ENCODE measurements at regions not wholly inside any gene's neighbourhood (a gene's known extent, or its start where the extent isn't known, plus 50 kb on each side); places are given as distances from the start of the nearest gene placed in this dataset.
"Not testable (repeated sequence)": the region's sequence is repeated elsewhere in the genome, so short reads cannot be mapped to it uniquely, and the experiment has no call there.

DNA sequence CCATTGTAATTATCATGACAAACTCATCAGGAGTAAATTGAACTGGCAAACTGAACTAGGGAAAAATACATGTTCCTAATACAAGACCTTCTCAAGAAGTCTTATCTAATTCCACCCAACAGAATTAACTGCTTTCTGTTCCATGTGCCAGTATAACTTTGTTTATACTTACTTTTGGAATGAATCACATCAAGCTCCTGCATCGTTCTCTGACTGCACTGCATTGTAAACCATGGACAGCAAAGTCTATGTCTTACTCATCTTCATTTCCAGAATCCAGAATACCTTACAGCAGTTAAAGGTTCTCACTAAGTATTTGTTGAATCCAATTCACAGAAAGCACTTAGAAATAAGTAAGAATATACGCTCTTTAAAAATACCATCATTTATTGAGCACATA is 102.8 kb downstream of the PLK2 start:
- no peak for DNase-seq

DNA sequence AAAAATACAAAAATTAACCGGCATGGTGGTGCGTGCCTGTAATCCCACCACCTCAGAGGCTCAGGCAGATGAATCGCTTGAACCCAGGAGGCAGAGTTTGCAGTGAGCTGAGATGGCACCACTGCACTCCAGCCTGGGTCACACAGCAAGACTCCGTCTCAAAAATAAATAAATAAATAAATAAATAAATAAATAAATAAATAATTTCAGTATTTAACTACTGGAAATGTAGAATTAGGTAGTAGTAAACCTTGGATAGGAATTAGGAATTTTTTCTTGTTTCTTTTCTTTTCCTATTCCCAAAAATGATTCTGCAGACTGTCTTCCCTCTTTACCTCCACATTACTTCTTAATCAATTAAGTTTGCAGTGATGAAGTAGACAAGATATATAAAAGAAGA is 103.2 kb downstream of the PLK2 start:
- no peak for DNase-seq

DNA sequence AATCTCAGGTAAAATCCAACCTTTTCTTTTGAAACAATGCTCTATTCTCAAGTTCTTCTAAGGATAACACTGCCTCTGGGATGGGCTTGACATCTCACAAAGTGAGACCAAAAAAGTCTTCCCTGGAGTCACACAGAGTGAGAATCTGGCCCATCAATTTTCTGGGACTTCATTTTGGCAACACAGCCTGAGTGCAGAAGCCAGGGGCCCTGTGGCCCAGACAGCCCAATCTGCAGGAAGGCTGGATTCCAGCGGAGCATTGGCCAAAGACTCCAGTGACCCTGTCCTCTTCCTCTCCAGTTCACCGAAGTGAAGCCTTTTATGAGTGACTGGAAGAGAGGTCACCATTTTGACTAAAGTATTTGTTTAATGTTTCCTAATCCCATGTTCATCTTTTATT is 105.1 kb downstream of the PLK2 start:
- no peak for DNase-seq

DNA sequence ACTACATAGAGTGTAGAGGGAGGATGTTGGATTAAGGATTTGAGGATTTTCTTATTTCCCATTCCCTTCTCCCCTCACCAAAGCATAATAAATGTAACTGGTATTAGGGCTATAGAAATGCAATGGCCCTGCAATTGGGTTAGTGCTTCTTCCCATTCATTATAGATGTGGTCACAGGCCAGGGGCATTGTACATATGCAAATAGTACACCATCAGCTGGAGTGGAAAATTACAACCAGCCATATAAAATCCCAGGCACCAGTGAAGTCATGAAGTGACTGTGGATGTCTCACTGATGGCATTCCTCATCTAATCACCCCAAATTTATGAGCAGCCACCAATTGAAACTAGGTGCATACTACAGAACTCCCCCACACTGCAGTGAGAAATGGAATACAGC is 105.9 kb downstream of the PLK2 start:
- DNase-seq = no peak

DNA sequence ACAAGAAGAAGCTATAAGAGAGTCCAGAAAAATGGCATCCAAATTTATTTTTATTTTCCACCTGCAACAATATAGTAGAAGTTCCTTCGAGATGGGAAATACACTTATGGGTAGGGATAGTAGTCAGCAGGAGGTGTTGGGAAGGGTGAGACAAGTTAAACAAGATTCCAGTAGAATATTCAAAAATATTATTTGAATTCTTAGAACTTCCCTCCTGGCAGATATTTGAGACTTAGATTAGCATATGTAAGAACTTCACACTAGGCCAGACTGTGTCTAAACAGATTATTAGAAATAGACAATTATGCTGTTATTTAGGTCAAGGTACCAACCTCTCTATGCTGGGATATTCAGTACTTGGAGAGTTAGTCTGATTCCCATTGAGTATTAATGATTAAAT is 108.7 kb downstream of the PLK2 start:
- DNase-seq = no peak

DNA sequence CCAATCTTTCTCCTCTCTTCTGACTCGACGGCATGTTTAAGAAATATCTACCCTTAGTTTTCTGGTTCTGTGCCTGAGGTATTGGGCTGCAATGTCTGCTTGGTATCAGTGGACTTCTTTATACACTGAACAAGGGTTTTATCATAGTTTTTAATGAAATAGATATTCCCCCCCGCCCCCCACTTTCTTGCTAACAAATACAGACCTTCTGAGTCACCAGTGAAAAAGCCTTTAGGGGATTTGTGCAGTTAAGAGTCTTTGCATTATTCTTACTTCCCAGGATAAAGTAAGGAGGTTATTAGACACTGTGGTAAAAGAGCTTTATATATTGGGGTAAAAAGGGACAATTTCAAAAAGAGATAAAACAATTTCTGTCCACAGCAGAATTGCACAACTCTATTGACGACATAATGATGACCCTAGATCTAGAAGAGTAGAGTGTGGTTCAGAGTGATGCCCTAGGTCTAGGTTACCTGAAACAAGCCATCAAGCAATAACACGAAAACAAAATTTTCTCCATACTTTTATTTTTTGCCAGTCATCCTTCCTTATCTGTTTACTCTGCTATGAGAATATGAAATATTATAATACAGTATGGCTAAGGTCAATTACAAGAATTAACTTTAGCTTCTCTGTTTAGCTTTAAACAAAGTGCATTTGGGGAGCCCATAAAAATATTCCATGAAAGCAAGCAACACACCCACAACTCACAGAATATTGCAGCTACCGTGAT is 110.7 kb downstream of the PLK2 start:
- DNase-seq = no peak

DNA sequence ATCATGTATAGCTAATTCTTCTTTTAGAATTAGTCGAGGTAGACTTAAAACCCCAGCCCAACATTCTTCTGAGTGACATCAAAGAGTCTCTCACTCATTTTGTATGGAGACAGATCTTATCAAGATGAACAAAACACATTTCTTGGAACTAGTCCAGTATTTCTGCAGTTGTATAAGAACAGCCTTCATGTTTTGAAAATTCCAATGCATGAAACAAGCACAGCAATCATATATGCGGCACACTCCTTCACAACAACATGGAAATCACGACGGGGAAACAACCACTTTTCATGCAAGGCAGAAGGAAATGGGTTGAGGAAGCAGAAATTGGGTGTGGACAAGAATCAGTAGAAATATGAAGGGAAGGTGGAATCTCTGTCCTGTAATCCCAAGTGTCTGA is 113.8 kb downstream of the PLK2 start:
- DNase-seq = no peak

DNA sequence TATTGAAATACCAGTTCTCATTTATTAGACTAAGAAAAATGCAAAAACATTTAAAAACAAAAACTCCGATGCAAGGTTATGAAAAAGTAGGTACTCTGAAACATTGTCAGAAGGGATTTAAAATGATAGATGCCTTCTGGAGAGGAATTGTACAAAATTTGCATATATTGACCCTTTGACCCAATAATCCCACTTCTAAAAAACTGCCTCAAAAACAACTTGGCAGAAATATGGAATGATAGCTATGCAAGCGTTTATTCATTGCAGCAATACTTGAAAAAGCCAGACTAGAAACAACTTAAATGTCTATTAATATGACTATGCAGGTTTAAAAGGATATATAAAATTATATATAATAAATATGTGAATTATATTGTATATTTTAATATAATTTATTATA is 118.4 kb downstream of the PLK2 start:
- DNase-seq = no peak

DNA sequence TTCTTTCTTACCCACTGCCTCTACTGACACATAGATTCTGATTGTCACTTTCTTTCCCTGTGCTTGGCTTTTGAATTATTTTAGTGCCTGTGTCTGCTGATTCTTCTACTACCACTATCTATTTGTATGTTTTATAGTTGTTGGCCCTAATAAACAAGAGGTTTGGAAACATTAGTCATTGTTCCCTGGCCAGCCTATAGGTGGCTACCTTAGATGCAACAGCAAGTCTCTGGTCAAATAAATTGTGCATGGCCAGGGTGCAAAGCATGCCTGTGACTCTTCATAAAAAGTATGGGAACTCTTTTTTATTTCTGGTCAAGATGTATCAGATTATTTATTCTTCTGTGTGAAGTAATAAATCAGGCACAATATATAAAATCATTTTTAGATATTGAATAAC is 124.4 kb downstream of the PLK2 start:
- no peak for DNase-seq

DNA sequence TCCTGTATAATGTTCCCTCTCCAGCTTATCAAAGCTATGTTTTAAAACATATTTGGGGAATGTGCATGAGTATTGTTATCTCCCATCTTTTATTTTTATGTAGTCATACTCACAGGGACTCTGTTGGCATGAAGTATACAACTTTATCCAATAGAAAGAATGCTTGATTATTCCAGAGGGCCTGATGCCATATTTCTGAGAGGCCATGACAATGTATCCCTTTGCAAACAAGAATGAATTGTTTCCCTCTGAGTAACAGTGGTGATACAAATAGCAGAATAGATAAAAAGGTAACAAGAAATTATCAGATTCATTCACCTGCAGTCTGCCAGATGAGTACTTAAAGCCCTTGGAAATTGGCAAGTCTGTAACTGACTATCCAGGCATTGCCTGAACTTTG is 125.9 kb downstream of the PLK2 start:
- DNase-seq = no peak

DNA sequence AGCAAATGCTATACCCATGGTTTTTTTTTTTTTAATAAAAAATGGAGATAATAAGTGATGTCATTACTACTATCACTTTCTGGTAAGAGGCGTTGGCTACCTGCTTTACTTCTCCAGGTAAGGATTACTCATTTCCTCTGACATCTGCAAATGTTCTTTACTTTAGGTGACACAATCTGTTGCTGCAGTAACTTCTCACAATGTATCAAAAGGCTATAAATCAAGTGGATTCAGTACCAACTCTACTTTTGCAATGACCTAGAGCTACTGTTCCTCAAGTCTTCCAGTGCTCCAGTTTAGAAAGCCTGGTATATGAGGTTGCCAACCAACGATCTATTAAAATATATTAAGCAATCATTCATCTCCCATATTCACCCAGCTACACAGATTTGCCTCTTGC is 129.1 kb downstream of the PLK2 start:
- no peak for DNase-seq

DNA sequence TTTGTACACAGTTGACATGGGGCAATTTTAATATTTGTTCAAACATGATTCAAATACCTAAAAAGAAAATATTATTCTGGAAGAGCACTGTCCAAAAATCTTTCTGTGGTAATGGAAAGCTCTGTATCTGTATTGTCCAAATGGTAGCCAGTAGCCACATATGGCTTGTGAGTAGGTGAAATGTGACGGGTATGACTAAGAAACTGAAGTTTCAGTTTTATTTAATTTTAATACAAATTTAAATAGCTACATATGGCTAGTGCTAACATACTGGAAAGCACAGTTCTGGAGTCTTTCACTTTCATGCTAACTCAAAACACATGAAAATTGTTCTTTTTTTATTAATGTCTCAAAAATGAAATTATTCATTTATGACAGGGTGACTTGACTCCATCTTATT is 132.6 kb downstream of the PLK2 start:
- DNase-seq = no peak

DNA sequence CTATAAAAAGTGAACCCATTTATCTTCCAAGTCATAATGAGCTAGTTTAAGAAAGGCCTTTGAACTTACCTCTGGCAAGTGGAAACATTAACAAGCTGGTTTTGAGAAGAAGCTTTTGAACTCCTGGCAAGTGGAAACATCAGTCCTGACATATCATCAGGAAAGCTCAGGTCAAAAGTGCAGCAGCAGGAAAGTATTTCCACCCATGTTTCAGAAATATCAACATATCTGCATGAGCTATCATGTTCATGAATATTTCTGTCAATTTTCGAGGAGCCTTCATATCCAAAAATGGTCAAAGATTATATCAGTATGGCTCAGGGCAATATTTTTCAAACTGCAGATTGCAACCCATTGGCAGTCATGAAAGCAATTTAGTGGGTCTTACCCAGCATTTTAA is 133.9 kb downstream of the PLK2 start:
- DNase-seq = no peak

DNA sequence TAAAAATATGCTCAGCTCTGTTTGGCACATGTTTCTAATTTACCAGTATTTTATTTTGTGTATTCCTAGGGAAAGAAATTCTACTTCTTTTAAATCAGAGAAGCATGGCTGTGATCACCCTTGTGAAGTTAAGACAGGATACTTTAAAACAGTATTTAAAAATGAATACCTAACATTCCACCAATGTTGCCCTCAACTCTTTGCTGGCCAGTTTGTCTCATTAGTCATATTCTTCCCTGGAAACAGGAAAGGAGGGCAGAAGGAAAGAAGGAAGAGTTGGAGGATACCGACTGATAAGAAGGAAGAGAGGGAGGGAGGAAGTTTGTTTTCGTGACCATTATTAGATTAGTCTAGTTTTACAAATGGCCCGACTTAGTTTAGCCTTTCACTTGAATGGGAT is 137.4 kb downstream of the PLK2 start:
- DNase-seq = no peak

DNA sequence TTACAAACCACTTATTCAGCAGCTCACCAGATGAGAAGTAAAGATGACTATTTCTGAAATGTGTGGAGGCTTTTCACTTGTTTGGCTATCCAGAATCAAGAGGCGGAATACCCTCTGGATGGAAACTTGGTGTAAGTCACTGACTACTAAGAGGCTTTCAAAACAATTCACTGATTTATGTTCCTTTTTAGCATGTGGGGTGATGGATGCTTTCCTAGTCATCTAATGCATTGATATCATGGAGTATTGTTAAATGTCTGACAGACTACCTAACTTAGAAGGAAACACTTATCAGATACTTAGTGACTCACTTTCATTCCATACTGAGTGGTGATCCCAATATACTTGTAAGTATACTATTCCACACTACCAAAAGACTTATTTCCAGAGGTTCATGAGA is 141.4 kb downstream of the PLK2 start:
- DNase-seq = no peak

DNA sequence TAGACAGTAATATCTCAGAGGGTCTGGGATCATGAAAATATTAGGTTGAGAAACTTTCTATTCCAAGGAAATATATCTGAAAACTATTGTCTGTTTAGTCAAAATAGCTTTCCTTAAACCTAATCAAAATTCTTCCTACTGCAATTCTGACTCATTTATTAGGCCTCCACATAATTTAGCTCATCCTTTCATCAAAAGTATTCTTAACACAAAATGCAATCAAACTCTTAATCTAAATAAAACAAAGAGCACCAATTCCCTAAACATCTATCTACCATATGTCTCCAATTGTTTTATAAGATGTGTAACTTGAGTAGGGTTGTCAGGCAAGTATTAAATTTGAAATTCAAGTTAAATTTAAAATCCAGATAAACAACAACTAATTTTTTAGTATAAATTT is 142.1 kb downstream of the PLK2 start:
- DNase-seq = no peak

DNA sequence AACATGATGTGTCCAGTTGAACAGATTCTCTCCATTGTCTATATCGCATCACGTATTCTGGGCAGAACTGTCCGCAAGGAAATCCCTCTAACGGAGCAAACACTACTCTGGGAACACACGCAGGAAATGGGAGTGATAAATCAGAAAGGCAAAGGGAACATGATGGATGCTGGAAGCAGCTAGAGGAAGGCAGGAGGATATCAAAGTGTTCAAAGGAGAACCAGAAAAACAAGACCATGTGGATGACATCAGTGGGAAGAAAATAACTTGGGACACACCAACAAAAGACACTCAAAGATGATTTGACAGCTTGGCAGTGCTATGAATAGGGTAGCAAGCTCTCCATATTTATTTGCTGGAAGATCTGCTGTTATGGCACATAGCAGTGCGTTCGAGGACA is 142.9 kb downstream of the PLK2 start:
- no peak for DNase-seq

DNA sequence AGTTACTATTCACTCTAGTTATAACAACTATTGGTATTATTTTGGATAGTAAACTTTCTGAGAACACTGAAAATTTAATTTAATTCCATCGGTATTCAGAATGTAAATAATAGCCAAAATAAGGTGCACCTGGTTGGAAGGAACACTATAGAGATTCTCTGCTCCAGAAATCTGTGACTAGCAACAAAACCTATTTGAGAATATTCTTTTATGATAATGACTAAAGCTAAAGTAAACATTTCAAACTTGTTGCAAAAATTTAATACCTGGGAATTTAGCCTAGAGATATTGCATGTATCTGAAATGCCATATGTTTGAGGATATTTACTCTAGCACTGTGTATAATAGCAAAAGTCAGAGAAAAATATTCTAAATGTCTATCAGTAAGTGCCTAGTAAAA is 144.1 kb downstream of the PLK2 start:
- no peak for DNase-seq

DNA sequence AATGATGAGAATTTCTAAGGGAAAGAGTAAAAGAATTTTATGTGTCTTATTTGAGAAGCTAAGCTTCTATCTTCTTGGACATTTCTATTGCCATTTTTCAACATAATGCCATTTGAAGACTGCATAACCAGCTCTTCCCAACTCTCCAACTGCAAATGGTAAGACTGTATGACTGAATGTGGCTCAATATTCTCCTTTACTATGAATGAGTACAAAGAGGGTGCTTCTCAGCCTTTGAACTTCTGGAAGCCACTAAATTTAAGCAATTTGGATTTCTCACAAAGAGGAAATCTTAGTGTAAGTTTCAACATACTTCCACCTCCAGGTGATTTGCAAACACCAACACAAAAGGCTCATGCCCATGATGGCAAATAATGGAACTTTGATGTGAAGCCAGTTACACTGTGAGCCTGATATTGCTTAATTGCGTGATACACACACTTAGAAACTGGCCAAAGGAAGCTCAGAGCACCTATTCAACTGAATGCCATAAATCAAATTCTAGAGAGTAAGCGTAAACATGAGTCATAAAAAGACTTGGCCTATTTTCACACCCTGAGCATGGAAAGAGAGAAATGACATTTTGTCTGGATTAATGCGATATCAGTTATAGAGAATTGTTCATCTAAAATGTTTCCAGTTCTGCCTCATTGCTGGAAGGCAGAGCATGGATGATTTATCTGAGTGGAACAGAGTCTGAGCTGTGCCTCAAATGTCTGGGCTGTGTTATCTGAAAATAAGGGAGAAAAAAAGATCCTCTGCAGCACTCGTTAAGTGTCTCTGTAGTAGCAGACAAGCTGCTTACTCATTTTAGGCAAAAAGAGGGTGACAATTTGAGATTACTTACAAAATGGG is 145.3 kb downstream of the PLK2 start:
- no peak for DNase-seq

DNA sequence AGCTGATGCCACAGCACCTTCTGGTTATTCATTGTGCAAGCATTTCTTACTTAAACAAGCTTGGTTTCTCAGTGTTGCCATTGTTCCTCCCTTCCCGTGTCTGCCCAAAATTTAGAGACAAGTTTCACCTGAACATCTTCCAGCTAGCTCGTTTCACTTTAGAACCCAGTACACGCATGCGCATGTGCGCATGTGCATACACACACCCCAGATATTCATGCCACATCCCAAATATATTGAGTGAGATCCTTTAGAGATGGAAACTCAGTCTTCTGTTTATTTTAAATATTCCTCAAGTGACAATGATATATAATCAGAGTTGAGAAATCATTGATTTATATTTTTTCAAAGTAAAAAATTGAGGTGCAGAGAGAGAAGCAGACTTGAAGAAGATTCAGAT is 147.6 kb downstream of the PLK2 start:
- no peak for DNase-seq

DNA sequence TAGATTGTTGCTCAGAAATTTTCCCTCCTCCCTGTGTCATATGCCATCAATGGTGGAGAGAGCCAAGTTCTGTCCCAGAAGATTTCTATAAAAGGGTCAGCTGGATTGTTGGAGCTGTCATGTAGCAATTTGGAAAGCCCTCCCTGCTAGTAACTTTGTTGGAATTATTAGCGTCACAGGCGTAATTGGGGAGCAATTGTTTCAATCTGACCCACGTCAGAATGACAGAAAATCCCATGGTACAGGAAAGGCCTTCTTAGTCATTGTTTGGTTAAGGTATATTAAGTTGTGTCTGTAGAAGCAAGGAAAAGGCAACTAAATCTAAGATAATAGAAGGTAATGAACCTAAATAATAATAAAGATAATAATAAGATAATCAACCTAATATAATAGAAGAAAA is 148.4 kb downstream of the PLK2 start:
- DNase-seq = no peak

DNA sequence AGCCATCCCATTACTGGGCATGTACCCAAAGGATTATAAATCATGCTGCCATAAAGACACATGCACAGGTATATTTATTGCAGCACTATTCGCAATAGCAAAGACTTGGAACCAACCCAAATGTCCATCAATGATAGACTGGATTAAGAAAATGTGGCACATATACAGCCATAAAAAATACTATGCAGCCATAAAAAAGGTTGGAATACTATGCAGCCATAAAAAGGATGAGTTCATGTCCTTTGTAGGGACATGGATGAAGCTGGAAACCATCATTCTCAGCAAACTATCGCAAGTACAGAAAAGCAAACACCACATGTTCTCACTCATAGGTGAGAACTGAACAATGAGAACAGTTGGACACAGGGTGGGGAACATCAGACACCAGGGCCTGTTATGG is 151.5 kb downstream of the PLK2 start:
- DNase-seq = not testable (repeated sequence)

DNA sequence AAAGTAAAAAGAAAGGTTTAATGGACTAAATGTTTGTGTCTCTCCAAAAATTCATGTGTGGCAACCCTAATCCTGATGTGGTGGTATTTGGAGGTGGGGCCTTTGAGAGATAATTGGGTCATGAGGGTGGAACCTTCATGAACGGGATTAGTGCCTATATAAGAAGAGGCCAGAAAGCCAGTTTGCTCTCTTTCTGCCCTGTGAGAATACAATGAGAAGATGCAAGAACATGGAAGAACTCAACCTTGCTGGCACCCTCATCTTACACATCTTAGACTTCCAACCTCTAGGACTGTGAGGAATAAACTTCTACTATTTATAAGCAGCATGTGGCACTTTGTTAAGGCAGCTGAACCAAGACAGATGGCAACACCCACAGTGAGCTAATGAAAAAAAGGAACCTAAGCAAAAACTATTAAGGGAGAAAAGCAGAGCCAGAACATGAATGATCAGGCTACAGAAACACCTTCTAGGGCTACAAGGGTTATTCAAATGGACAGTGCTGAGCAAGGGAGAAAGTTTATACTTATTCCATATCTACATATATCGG is 159.5 kb downstream of the PLK2 start:
- DNase-seq = no peak

DNA sequence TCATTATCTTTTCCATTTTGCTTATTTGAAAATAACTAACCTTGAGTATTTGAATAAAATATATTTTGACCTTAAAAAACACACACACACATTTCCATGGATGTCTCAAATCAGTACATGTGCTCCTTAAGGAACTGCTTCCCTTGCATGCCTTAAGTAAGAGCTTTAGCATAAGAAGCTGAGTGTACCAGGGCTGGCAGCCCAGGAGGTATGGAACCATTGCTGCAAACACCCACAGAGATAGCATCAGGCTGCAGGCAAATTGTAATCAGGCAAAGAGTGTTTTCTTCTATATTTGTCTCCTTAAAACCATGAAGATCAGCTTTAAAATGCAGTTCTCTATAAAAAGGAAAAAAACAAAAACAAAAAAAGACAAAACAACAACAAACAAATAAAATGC is 160.6 kb downstream of the PLK2 start:
- DNase-seq = no peak

Data from NCI-H2029 (cell line).